HepG2 (cell line): ENCODE measurements at regions not wholly inside any gene's neighbourhood (a gene's known extent, or its start where the extent isn't known, plus 50 kb on each side); places are given as distances from the start of the nearest gene placed in this dataset.

Experiments used
- MBD4 ChIP-seq: IDR thresholded peaks from 2 replicates; pipeline ENCODE4 v1.6.1; 2012; ENCODE audit warnings: low read length, inconsistent platforms, borderline replicate concordance
- SRSF1 ChIP-seq: fragments of 200-400 bp; formaldehyde crosslinking; optimal IDR thresholded peaks from 2 replicates; pipeline ENCODE3; 2017; ENCODE audit warnings: mild to moderate bottlenecking, low read depth, low read length, moderate library complexity
- TOPORS ChIP-seq: sonication (generic); formaldehyde crosslinking; IDR thresholded peaks from 2 replicates; pipeline ENCODE4 v1.8.0; 2023; ENCODE audit warnings: mild to moderate bottlenecking, missing genetic modification reagents
- ZNF432 ChIP-seq: sonication (generic); formaldehyde crosslinking; IDR thresholded peaks from 2 replicates; pipeline ENCODE4 v1.5.0; 2020; ENCODE audit warnings: missing genetic modification reagents, mild to moderate bottlenecking, borderline replicate concordance
- ZNF878 ChIP-seq: sonication (generic); formaldehyde crosslinking; IDR thresholded peaks from 2 replicates; pipeline ENCODE4 v1.8.1; 2023; ENCODE audit warnings: mild to moderate bottlenecking, missing genetic modification reagents, moderate library complexity
- TF ChIP-seq, protein P1 (sequence below): sonication (generic); formaldehyde crosslinking; IDR thresholded peaks from 2 replicates; pipeline ENCODE4 v1.4.0; 2020; ENCODE audit warnings: missing genetic modification reagents
- TF ChIP-seq, protein P2 (sequence below): sonication (generic); formaldehyde crosslinking; IDR thresholded peaks from 2 replicates; pipeline ENCODE4 v1.4.0; 2020; ENCODE audit warnings: missing genetic modification reagents, borderline replicate concordance
- TF ChIP-seq, protein P3 (sequence below): sonication (generic); formaldehyde crosslinking; conservative IDR thresholded peaks from 2 replicates; pipeline ENCODE4 v1.8.0; 2022; ENCODE audit warnings: missing genetic modification reagents
- TF ChIP-seq, protein P4 (sequence below): sonication (generic); formaldehyde crosslinking; IDR thresholded peaks from one replicate; pipeline ENCODE4 v1.5.1; 2020; ENCODE audit warnings: mild to moderate bottlenecking, missing genetic modification reagents; ENCODE audit errors: not compliant biosample characterization

DNA sequence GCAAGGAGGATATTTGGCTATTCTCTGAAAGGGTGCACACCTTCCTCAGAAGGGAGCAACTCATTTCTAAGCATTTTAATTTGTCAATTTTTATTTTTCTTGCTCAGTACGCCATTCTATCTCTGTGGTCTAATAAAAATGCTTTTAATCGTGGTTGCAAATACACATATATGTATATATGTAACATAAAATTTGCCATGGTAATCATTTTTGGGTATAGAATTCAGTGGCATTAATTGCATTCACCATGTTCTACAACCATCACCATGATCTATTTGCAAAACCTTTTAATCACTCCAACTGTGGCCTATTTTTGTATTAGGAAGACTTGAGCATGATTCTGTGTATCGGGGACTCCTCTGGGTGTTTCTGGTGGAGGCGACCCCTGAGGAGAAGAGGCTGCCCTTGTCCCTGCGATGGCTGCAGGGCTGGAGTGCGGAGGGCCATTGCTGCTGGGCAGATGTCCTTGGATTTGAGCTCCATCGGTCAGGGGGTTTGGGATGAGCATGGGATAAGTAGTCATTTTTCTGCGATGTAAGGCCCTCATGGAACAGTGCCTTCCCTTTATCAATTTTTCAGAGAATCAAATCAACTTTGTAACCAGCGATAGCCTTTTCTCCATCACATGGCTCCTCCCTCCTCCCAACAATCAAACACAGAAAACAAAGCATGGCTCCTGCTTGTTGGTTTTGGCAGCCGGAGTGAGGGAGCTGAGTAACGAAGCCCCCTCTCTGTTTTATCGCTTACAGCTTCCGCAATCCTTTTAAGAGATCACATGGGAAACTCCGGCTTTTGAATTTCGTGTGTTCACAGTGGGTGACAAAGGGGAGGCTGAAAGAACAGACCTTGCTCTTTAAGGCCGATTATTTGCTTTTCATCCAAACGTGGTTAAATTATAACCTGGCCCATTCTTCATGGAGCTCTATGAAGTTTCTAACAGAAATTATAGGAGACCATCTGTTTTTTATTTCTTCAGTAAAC, 187.3 kb downstream of the TENT4A start (continued):
- TF ChIP-seq, protein P1, sequence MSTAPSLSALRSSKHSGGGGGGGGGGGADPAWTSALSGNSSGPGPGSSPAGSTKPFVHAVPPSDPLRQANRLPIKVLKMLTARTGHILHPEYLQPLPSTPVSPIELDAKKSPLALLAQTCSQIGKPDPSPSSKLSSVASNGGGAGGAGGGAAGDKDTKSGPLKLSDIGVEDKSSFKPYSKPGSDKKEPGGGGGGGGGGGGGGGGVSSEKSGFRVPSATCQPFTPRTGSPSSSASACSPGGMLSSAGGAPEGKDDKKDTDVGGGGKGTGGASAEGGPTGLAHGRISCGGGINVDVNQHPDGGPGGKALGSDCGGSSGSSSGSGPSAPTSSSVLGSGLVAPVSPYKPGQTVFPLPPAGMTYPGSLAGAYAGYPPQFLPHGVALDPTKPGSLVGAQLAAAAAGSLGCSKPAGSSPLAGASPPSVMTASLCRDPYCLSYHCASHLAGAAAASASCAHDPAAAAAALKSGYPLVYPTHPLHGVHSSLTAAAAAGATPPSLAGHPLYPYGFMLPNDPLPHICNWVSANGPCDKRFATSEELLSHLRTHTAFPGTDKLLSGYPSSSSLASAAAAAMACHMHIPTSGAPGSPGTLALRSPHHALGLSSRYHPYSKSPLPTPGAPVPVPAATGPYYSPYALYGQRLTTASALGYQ = peak; percentile 85; the same call in 1 of the 2 replicates
- TF ChIP-seq, protein P2, sequence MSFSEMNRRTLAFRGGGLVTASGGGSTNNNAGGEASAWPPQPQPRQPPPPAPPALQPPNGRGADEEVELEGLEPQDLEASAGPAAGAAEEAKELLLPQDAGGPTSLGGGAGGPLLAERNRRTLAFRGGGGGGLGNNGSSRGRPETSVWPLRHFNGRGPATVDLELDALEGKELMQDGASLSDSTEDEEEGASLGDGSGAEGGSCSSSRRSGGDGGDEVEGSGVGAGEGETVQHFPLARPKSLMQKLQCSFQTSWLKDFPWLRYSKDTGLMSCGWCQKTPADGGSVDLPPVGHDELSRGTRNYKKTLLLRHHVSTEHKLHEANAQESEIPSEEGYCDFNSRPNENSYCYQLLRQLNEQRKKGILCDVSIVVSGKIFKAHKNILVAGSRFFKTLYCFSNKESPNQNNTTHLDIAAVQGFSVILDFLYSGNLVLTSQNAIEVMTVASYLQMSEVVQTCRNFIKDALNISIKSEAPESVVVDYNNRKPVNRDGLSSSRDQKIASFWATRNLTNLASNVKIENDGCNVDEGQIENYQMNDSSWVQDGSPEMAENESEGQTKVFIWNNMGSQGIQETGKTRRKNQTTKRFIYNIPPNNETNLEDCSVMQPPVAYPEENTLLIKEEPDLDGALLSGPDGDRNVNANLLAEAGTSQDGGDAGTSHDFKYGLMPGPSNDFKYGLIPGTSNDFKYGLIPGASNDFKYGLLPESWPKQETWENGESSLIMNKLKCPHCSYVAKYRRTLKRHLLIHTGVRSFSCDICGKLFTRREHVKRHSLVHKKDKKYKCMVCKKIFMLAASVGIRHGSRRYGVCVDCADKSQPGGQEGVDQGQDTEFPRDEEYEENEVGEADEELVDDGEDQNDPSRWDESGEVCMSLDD (CRISPR knock-in tag) = no peak
- TF ChIP-seq, protein P3, sequence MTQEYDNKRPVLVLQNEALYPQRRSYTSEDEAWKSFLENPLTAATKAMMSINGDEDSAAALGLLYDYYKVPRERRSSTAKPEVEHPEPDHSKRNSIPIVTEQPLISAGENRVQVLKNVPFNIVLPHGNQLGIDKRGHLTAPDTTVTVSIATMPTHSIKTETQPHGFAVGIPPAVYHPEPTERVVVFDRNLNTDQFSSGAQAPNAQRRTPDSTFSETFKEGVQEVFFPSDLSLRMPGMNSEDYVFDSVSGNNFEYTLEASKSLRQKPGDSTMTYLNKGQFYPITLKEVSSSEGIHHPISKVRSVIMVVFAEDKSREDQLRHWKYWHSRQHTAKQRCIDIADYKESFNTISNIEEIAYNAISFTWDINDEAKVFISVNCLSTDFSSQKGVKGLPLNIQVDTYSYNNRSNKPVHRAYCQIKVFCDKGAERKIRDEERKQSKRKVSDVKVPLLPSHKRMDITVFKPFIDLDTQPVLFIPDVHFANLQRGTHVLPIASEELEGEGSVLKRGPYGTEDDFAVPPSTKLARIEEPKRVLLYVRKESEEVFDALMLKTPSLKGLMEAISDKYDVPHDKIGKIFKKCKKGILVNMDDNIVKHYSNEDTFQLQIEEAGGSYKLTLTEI (CRISPR knock-in tag) = no peak
- no peak for TF ChIP-seq MBD4
- TF ChIP-seq, protein P4, sequence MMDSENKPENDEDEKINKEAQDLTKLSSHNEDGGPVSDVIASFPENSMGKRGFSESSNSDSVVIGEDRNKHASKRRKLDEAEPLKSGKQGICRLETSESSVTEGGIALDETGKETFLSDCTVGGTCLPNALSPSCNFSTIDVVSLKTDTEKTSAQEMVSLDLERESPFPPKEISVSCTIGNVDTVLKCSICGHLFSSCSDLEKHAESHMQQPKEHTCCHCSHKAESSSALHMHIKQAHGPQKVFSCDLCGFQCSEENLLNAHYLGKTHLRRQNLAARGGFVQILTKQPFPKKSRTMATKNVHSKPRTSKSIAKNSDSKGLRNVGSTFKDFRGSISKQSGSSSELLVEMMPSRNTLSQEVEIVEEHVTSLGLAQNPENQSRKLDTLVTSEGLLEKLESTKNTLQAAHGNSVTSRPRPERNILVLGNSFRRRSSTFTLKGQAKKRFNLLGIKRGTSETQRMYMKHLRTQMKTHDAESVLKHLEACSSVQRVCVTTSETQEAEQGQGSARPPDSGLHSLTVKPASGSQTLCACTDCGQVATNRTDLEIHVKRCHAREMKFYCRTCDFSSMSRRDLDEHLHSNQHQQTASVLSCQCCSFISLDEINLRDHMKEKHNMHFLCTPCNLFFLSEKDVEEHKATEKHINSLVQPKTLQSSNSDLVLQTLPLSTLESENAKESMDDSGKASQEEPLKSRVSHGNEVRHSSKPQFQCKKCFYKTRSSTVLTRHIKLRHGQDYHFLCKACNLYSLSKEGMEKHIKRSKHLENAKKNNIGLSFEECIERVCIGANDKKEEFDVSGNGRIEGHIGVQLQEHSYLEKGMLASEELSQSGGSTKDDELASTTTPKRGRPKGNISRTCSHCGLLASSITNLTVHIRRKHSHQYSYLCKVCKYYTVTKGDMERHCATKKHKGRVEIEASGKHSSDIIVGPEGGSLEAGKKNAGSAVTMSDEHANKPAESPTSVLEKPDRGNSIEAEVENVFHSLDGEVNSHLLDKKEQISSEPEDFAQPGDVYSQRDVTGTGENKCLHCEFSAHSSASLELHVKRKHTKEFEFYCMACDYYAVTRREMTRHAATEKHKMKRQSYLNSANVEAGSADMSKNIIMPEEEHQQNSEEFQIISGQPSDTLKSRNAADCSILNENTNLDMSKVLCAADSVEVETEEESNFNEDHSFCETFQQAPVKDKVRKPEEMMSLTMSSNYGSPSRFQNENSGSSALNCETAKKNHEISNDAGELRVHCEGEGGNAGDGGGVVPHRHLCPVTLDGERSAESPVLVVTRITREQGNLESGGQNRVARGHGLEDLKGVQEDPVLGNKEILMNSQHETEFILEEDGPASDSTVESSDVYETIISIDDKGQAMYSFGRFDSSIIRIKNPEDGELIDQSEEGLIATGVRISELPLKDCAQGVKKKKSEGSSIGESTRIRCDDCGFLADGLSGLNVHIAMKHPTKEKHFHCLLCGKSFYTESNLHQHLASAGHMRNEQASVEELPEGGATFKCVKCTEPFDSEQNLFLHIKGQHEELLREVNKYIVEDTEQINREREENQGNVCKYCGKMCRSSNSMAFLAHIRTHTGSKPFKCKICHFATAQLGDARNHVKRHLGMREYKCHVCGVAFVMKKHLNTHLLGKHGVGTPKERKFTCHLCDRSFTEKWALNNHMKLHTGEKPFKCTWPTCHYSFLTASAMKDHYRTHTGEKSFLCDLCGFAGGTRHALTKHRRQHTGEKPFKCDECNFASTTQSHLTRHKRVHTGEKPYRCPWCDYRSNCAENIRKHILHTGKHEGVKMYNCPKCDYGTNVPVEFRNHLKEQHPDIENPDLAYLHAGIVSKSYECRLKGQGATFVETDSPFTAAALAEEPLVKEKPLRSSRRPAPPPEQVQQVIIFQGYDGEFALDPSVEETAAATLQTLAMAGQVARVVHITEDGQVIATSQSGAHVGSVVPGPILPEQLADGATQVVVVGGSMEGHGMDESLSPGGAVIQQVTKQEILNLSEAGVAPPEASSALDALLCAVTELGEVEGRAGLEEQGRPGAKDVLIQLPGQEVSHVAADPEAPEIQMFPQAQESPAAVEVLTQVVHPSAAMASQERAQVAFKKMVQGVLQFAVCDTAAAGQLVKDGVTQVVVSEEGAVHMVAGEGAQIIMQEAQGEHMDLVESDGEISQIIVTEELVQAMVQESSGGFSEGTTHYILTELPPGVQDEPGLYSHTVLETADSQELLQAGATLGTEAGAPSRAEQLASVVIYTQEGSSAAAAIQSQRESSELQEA (CRISPR knock-in tag) = no peak
- 0 out of 2 replicates have a peak, but pooled peaks have one; percentile 47 for TF ChIP-seq ZNF878
- TF ChIP-seq TOPORS = no peak
- no peak for TF ChIP-seq ZNF432 (CRISPR knock-in tag)
- TF ChIP-seq SRSF1 = no peak
